CD4-positive, alpha-beta T cell treated with Interleukin-4 for 1 hour (primary cell): ENCODE measurements at regions not wholly inside any gene's neighbourhood (a gene's known extent, or its start where the extent isn't known, plus 50 kb on each side); places are given as distances from the start of the nearest gene placed in this dataset.

Source experiments
- DNase-seq, 2 donors: peaks; one replicate each; pipeline ENCODE4 v3.0.0-alpha.2; 2020 to 2022

GRCh38 chr18:41331661-41332060, 623.4 kb upstream of the PIK3C3 start:
- DNase-seq: no peak

DNA sequence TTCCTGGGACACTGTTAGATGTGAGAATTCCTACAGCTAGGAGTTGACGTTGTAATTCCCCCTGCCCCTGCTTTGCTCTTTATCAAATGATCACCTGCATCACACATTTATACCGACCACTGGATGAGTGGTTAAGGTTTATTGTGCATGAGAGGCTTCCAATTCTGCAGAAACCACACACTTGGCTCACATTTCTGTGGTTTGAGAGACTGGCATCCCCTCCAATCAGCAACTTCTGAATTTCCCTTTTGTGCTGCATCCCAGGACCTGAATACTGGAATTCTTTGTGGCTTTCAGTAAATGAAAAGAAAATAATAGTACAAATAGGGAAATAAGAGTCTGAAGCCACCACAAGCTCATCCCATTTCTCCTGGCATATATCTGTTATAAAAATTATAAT, 628.7 kb upstream of the PIK3C3 start:
- no peak for DNase-seq

DNA sequence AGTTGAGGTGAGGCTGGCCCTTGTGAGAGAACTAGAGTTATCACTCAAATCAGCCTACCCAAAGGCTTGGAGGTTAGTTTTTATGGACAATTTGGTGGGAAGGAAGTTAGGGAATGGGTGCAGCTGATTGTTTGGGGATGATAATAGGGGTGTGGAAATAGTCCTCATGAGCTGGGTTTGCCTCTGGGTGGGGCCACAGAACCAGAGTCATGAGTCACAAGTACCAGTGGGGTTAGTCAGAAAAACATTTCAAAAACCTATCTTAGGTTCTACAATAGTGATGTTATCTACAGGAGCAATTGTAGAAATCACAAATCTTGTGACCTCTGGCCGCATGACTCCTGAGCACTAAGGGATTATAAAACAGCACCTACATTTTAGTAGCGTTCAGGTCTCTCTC, 630.1 kb upstream of the PIK3C3 start:
- DNase-seq: no peak

- DNase-seq: no peak
These were observed 630.8 kb upstream of the PIK3C3 start for GRCh38 chr18:41324020-41324791.

DNA sequence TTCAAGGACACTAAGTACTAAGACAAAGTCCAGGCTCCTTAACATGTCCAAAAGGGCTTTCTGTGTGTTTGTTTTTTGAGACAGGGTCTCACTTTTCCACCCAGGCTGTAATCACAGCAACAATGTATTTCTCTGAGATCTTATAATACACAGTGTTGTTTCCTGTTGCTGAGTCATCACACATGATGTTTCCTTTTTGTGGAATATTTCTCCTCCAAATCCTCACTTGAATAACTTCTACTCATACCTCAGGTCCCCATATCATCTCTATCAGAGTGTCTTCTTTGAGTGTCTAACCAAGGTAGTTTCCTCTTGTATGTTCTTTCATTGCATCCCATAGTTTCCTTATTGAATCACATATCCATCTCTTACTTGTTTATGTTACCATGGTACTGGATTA, 632.0 kb upstream of the PIK3C3 start:
- no peak for DNase-seq

DNA sequence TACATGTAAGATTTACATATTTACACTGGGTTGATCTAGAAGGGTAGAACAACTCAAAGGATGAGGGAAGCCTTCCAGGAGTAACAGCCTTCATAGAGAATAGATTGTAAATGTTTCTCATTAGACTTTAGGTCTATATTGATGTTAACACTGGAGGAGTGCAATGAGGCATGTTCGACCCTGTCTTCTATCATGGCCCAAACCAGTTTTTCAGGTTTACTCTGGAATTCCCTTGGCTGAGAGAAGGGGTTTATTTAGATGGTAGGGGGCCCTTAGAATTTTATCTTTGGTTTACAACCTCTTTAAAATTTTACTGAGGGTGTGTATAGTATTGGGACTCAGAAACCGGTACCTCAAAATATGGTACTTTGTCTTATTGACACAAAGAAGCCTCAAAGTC, 634.9 kb upstream of the PIK3C3 start:
- no peak for DNase-seq

- no peak for DNase-seq
These were observed 639.9 kb upstream of the PIK3C3 start for GRCh38 chr18:41315134-41315533.

GRCh38 chr18:41311571-41312547, 643.2 kb upstream of the PIK3C3 start:
- DNase-seq: no peak

DNA sequence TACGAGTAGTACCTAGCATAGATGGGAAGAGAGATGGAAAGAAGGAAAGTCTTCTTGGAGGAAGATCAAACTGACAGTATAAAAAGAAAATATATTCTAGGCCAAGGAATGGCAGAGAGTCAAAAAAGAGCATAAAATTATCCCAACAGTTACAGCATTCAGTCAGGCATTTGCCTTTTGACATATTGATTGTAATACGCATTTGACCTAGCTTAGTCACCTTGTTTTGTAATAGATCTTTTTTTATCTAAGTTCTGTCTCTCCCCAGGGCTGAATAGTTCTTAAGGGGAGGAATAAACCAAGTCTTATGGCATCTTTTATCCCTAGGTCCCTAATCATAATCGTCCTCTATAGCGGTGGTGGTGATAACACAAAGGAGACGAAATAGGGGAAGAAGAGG, 657.3 kb upstream of the PIK3C3 start:
- no peak for DNase-seq

DNA sequence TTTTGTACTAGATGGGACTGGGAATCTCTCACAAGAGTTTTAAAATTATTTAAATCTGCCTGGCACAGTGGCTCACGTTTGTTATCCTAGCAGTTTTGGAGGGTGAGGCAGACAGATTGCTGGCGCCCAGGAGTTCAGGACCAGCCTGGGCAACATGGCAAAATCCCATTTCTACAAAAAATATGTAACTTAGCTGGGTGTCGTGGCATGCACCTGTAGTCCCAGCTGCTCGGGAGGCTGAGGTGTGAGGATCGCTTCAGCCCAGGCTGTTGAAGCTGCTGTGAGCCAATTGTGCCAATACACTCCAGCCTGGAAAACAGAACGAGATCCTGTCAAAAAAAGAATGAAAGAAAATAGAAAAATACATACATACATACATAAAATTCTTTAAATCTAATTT, 685.7 kb upstream of the PIK3C3 start:
- no peak for DNase-seq

- DNase-seq: no peak
These were observed 686.8 kb upstream of the PIK3C3 start for GRCh38 chr18:41268271-41268670.

DNA sequence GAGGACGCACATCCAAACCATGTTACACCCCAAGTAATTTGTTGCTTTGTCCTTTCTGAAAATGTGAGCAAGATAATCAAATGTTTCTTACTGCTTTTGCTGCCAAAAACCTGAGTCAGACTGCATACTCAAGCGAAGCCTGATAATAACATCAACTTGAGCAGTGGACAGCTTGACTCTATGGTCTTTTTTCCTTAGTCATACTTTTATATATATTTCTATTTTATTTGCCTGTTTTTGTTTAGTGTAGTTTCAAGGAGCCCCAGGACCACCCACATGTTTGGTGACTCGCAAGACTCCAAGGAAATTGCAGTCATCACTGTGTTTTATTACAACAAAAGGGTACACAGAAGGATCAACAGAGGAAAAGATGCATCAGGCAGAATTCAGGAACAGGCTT, 688.4 kb upstream of the PIK3C3 start:
- no peak for DNase-seq

GRCh38 chr18:41266204-41266603, 688.8 kb upstream of the PIK3C3 start:
- DNase-seq: no peak

DNA sequence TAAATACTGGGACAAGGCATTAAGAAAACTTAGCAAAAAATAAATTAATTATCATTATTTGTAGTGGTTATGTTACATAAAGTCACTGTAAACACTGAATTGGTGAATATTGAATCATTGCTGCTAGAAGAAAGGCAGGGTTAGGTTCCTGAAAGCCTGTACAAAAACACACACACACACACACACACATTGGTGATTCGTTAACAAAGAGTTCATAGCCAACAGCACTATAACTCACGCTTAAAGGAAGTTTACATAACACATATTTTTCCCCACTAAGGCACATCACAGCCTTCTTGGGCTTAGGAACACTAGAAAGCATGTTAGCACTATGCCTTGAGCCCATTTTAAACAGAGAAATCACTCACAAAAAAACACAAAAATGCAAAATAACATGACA, 690.0 kb upstream of the PIK3C3 start:
- DNase-seq: no peak

DNA sequence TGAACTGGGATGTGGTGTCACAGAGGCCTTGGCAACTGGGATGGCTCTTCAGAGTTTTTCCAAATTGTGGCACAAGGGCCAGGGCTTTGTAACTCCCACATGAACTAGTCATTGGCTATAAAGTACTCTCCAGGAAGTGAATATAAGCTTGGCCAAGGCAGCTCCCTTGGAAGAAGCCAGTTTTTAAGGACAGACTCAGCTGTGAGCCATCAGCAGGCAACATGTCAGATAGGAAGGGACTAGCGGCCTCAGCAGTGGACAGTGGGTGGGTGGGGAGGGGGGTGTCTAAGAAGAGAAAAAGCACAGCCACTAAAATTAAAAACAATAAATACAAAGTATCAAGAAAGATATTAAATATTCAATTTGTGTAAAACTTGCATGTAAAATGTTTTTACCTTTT, 691.1 kb upstream of the PIK3C3 start:
- DNase-seq: no peak

GRCh38 chr18:41262688-41263087, 692.3 kb upstream of the PIK3C3 start:
- DNase-seq: no peak

GRCh38 chr18:41244591-41245037, 710.4 kb upstream of the PIK3C3 start:
- no peak for DNase-seq

DNA sequence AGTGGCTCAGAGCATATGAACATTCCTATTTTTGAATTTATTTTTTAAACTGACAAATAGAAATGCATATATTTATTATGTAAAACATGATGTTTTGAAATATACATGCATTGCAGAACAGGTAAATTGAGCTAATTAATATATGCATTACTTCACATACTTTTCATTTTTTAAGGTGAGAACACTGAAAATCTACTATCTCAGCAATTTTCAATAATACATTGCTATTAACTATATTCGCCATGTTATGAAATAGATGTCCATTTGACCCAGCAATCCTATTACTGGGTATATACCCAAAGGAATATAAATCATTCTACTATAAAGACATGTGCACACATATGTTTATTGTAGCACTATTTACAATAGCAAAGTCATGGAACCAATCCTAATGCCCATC, 717.7 kb upstream of the PIK3C3 start:
- no peak for DNase-seq

- DNase-seq: no peak
These were observed 723.4 kb upstream of the PIK3C3 start for GRCh38 chr18:41231681-41232080.

DNA sequence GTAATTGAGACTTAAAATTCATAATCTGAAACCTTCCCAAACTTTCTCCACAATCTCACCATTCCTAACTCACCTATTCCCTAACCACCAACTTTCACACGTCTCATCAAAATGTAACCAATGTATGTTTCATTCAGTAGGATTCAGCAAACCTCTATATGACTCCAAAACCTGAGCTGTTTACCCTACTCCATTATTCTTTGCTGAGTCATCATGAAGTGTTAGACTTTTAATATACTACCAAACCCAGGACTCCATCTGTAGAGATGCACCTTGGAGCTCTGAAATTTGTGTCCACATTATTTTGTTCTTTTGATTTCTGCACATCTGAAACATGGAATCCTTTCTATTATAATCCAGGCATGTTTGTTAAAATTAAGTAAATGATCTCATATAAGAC, 727.0 kb upstream of the PIK3C3 start:
- no peak for DNase-seq

DNA sequence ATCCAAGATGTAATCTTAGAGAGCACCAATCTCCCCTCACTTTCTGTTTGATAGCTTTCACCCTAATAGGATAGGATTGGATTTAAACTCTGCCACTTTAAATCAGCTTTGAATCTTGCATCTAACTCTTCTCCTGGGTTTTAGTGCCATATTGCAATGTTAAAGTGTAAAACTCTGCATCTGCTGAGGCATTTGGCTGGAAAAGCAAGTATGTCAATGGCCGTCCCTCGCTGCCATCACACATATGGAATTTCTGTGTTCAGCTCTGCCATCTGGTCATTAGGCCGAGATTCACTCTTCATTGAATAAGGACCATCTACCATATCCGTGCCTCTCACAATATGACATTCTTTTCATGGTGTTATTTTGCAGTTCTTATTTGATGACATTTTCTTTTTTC, 728.1 kb upstream of the PIK3C3 start:
- no peak for DNase-seq

DNA sequence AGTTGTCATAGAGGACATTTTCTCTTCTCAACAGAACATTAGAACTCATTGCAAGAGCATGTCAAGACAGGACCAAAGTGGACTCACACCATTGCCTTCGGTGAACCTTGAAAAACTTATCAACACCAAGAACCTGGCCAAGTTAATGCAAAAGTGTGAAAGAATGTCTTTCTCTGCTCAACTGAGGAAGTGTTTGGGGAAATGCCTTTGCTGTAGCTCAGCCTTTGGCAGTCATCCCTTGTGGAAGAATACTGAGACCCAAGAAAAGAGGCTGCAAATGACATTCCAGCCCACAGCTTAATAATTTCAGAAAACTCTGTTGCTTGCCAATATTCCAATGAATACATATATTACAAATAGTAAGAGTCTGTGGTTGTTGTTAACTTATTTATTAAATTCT, 728.8 kb upstream of the PIK3C3 start:
- DNase-seq: no peak

DNA sequence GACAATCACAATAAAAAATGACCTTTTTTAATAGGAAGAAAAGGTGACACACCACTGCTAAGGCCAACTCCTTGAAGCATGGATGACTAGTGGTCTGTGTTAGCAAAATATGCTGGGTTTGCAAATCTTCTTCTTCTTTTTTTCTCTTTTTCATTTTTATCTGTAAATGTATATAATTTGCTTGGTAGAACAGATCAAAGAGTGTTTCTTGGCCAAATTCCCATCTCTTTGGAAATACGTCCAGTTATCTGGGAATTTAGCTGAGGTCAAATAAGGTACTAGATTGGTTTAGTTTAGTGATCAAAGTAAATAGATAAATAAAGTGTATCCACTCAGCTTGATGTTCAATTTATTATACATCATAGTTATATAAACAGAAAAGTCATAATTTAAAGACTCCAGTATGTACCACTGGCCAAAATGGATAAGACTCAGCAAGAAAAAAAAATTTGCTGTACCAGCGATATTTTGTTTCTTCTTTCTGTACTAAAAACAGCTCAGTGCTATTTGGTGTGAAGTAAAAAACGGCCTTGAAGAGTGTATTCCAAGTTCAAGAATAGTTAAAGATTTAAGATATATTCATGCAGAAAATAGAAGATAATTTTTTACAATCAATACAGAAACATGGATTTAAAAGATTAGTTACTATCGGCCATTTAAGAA, 738.6 kb upstream of the PIK3C3 start:
- no peak for DNase-seq

DNA sequence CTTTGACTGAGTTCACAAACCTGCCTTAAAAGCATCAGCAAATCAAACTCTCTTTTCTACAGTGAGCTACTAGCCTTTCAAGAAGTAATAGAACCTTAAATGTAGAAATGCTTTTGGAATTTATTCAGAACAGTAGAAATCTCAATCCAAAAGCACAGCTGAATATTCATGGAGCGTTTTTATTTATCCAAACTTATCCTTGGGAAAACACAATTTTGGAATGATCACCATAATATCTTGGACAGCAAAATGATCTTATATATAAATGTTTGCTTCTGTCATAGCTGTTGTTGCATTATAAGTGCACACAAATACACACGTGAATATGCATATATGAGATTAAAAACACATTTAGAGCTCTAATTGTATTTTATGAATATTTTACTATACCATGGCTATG, 747.3 kb upstream of the PIK3C3 start:
- no peak for DNase-seq
